Skin of body (tissue), 1 donor: ENCODE measurements at regions not wholly inside any gene's neighbourhood (a gene's known extent, or its start where the extent isn't known, plus 50 kb on each side); places are given as distances from the start of the nearest gene placed in this dataset.
A peak's percentile ranks its signal among the peaks of the same experiment; 100 is the strongest.

Source experiments
- DNase-seq: peaks from one replicate; lab custom pipeline; 2025; lab: John Stamatoyannopoulos, UW

DNA sequence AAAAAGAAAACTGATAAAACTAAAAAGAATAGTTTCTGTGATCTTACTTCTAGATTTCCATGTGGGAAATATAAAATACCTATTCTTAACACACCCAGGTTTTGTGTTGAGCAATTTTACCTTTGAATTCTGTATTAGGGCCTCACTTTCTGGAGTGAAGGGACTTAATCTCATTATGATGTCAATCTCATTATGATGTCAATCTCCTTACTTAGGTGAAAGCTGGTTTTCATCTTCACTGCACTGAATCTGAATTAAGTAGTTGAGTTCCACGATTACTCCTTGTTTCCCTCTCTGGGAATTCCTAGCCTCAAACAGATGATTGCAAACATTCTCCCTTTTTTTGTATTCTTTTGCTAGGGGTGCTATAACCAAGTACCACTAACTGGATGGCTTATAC lies 1367.2 kb downstream of the EFNB2 start:
- DNase-seq, result no peak

DNA sequence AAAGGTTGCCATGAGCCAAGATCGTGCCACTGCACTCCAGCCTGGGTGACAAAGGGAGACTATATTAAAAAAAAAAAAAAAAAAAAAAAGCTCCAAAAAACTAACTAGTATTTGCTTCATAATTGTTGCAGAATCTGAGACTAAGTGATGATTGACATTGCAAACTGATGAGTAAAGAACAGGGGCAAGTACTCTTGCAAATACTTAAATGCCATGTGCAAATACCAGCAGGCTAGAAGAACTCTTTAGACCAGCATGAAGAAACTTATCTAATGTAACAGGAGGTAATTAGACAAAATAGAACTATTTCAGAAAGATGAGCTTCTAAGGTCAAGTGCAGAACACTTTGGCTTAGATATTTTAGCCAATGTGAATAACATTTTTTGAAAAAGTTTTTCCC lies 1368.1 kb downstream of the EFNB2 start:
- no peak for DNase-seq

DNA sequence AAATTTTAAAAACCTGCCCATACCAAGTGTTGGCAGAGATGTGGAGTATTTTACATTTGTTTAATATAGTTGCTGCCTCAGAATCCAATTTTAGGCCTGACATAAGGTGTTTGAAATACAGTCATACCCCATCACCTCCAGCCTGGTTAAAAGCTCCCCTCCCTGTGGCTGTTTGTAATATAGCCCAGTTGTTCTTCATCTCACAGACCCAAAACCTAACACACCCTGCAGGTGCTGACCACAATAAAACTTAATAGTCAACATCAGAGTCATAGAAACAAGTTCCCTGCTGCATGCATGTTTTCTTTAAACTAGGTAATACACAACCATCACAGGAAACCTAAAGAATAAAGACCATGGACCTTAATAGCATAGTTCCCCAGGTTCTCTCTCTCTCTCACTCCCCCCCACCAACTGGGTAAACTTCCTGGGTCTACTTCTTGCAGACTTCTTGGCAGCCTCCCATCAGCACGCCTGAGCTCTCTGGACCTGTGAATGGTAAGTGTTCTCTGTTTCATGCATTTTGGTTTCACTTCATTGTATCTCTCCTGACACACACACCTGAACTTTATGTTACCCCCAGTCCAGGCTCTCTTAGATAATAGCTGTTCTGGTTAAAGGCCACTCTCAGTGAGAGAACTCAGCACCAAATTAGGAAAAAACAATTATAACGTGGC lies 1369.9 kb downstream of the EFNB2 start:
- no peak for DNase-seq

DNA sequence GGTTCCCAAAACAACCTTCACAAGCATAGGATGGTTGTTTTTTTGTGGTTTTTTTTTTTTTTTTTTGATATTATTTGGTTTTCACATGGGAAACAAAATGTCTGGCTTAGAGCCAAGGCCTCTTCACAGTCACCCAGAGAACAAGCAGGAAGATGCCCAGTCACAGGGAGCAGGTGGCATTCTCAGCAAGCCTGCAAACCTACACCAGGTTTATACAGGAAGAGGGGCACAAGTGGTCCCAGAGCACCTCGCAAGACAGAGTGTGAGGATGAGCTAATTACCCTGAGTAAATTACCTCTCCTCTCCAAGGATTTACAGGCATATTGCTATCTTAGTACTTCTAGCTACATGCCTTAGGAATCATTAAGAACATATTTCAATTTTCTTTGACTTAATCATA lies 1375.6 kb downstream of the EFNB2 start:
- DNase-seq, result no peak

DNA sequence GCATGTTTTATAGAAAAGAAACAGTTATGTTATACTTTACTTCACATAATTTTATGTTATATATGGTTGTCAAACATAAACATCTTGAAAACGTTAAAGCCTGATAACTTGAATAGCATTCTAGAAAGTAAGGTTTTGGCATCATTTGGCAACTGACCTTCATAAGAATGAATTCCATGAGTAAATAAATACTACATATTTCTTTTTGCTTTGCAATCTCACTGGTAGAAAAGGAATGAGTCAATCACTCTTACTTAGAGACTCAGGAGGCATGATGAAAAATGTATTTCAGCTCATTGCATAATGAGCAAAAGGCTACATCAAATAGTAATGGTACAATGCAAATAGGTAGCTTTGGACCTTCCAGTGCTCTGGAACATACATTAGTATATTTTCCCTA lies 1381.9 kb downstream of the EFNB2 start:
- DNase-seq, result no peak

DNA sequence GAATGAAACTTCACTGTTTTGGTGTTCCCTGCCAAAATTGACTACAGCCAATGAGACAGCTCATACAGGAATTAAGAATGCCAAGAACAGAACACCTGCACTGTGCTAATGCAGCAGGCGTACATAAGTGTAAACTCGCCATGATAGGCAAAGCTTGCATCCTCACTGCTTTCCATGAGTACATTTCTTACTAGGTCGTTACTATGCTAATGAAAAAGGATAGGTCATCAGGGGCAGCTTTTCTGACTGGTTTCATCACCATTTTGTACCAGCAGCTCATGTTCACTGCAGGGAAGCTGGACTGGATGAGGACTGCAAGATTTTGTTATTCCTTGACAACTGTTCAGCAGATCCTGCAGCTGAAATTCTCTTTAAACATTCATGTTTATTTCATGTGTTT lies 1383.8 kb downstream of the EFNB2 start:
- no peak for DNase-seq

DNA sequence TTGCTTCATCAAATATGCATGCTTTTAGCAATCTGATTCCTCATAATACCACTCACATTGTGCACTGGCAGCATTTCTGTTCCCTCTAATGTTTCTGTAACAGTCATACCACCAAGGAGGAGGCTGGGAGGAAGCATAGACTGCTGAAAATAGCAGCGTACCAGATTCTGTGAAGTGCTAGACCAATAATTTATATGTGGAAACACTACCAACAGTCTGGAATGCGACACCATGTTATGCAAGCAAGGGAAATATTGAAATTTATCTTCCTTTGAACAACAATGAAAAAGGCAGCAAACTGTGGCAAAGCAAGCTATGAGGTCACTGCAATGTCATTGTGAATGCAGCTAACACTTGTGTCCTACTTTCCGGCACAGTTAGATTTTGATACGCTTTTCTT lies 1388.0 kb downstream of the EFNB2 start:
- DNase-seq, result no peak

DNA sequence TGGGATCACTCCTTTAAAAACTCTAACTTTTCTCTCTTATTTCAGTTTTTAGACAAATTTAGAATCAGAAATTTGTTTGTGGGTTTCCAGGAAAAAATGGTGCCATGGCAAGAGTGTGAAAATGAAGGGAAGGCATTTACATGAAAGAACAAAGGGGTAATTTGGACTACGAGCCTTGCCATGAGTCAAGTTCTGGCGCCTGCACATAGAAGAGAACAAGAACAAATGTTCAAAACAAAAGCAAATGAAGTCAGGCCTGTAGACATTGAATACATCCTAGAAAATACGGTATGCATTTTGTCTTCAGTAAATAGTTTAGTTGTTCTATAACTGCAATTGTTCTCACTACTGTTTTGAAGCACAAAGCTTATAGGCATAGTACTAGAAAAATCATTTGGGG lies 1390.5 kb downstream of the EFNB2 start:
- DNase-seq, result no peak

DNA sequence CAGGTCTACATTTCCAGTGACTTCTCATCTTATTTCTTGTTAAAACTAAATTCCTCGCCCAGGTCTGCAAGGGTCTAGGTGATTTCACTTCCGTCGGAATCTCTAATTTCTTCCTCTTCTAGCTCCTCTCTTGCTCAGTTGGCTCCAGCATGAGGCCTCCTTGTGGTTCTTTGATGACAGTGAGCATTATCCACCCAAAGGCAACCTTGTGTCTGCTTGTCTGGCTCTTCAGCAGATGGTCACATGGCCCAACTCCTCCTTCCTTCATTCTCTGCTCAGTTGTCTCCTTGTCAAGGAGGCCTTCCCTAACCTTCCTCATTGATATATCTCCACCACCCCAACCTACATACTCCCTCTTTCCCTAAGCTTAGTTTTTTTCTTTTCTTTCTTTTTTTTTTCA lies 1391.4 kb downstream of the EFNB2 start:
- DNase-seq, result no peak

DNA sequence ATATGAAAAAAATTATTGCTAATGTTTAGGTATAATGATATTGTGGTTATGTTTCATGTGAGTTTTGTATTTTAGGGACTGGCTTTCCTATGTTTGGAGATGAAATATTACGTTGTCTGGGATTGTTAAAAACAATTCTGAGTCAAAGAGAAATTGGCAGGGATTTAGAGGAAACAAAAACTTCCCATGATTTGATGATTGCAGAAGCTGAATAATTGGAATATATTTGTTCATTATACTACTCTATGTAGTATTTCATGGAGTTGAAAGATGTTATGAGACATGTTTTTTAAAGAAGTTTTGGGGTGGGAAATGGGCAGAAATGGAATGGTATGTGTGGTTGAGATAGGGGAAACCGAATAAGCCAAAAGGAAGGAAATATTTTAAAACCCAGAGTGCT lies 1392.9 kb downstream of the EFNB2 start:
- DNase-seq, result no peak

DNA sequence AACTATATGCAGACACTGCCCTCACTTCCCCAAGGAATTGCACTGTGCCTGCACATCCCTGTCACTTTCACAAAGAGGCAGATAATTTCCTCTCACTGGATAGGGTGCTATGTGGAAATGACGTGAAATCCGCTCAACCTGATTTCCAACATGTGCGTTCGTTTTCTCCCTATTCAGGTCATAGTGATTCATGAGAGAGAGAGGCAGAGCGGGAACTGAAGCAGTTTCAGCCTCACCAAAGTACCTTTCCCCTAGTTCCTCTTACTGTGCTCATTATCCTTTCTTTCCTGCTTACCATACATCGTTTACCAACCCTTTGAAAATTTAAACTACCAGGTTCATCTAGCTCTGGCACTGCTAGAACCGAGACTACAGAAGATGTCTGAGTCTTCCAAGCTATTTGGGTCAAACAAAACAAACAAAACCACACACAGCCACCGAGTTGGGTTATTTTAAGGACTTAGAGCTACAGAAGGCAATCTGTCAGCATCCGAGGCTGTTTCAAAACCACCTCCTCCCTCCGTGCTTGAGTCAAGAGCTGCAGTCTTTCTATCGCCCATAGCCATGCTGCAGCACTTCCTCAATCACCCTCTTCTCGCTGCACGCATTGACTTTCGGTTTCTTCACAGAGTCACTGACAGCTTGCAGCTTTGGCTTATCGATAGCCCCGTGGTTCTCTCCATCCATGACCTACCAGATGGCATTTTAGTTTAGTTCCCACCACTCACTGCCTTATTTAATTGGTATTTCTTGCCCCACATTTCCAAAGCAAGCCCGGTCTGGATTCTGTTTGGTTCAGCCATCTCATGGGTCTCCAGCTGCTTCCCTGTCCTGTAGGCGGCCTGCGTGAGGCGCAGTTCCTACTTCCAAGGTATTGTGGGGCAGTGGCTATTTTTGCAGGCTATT lies 1395.8 kb downstream of the EFNB2 start:
- no peak for DNase-seq

DNA sequence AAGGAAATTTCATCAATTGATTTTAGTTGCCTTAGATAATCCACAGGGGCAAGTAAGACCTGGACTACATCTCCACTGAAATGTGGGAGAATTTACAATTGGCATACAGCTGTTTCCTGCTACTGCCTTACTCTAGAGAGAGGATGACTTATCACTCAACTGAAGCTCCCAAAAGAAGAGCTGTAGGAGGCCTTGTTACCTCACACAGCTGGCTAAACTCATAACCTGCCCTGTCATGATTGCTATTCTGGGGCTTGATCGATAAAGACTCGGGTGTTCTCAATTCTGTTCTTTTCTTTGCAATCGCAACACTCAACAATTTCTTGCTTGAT lies 1396.4 kb downstream of the EFNB2 start:
- no peak for DNase-seq

DNA sequence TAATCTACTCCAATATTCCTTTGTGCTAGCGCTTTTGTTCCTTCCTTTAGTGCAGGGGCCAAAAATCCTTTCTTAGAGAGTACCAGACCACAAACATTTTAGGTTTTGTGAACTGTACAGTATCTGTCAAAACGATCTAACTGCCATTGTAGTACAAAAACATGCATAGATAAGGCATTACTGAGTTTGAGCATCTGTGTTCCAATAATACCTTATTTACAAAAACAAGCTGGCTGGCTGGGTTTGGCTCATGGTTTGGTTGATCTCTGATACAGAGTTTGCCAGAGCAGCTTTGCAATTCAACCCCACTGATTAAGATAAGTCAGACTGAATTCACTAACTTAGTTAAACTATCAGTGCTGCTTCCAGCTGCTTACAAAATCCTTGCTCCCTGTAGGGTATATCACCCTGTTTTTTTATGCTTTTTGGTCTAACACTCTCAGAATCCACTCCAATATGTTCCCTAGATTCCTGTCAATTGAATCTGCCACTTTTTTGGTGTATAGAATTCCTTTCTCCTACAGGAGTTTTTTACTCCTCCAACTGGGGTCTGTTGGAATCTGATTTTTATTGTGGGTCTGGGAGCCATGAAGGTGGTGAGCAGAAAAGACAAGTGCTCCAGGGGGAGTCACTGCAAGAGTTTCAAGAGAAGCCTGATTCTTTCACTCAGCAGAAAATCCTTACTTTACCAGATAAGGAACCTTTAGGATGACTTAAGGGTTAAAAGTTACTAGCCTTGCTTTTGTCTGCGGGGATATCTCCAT lies 1399.4 kb downstream of the EFNB2 start:
- no peak for DNase-seq

DNA sequence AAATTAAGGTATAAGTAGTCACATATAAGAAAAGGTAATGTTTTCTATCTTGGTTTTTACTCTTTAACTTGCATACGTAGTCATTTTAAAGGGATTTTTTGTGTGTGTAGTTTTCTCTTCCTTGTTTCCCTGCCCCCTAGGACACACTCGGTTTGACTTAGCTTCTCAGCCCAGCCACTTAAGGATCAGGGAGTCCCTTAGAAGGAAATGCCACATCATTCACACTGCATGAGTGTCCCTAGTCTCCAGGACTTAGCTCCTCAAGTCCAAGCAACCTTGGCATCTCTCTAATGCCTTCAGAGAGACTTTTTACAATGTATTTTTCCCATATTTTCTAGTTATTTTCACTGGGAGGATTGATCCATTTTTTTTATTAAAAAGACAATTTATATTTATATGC lies 1407.7 kb downstream of the EFNB2 start:
- no peak for DNase-seq

DNA sequence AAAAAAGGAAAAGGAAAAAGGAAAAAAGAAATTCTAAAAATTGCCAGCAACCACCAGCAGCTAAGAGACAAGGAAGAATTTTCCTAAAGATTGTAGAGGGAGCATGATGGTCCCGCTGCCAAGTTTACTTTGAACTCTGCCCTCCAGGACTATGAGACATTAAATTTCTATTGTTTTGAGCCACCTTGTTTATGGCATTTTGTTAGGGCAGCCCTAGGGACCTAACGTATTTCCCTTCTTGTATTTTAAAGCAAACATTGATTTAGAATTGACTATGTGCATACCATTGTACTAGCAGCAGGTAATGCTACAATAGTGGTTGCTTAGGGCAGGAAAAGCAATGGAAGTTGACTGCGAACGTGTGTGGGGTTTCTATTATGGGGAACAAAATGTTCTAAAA lies 1414.2 kb downstream of the EFNB2 start:
- DNase-seq, result no peak

DNA sequence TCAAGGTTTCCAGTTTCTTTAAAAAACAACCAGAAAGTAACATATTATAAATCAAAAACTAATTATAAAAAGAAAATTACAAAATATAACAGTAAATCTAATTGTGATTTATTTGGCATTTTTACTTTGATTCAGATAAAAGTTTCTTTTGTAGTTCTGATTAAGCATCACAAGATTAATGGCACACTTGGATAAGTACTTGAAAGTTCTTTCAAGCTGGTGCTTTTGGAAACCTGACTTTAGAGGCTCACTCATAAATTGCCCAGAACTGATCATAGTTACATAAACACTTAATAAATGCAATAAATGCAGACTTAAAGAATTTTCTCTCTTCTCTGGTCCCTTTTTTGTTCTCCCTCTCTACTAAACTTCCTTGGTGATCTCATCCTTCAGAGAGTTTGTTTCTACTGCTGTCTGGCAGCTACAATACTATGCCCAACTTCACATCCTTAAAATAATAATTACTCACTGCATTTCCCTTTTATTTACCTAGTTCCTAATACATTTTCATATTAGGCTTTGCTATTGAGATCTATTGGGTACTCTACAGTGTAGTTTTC lies 1417.0 kb downstream of the EFNB2 start:
- no peak for DNase-seq

DNA sequence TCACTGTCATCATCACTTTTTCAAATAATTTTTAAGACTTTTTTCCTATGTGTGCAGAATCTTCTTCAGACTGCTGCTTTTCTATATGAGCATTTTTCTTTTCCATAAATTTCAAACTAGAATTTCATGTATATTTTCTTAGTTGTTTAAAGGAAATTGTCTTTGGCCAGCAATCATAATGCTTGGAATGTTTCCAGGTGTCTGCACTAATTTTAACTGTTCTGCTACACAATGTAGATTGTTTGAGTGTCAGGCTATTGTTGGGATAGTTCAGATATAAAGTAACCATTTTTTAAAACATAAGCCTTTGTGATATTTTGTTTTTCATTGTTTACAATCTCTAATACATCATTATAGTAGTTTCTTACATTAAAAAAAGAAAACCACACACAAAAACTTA lies 1418.5 kb downstream of the EFNB2 start:
- DNase-seq, result no peak

DNA sequence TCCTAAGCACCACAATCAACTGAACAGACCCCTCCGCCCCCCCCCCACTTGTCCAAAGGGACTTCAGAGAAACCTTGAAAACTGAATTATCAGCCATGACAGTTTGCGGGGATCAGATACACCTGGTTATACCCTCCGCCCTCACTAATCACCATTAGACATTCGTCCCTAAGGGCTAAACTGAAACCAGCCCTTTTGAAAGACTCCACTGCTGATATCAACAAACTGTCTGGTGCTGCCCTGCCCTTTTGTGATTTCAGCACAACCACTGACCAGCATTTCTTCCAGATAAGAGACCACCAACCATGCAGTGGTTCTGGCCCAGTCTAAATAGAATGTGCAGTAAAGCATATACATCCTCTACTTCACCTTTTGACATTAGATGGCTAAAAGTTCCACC lies 1422.9 kb downstream of the EFNB2 start:
- no peak for DNase-seq

DNA sequence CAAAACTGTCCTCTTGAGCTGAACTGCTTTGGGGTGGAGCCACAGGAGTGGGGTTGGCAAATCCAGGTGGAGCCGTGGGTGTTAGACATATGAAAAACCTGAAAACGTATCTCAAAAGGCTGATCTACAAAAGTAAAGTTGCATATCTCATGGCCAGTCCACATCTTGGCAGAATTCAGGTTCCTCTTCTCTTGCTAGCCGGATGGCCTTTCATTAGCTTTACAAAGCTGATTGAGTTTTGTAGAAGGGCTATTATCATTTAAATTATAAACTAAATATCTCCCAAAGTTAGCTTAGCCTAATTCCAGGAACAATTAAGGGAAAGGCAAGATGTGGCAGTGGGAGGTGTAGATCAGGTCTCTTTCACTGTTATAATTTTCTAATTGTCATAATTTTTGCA lies 1427.7 kb downstream of the EFNB2 start:
- DNase-seq, result no peak

DNA sequence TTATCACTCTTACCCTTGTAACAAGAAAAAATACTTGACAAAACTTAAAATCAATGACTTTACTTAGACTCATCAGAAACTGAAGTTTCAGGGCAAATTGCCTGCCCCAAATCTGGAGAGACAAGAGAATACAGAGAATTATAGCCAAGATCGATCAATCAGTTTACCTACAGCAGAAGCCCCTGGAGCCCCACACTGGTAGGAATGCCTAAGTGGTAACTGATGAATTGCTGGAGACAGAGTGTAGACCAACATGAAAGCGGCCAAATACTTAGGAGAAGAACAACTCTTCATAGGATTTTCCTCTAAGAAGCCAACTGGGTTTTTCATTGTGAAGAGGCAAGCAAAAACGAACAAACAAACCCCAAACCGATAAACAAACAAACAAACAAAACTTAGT lies 1430.0 kb downstream of the EFNB2 start:
- DNase-seq, result no peak

DNA sequence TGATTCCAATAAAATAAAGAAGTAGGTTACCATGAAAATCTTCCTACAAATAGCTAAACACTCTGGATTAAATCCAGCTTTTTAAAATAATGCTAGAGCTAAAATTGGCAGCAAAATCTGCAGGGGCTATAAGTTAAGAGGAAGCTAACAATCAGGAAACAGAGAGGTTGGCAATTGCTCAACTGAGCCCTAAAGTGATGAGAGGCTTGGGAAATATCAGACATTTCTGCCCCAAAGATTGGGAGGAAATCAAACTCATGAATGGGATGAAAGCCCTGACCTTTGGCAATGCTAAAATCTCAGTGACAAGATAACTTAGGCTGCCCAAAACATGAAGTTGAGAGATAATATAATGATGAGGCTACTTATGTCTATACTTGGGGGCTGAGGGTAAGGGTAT lies 1437.9 kb downstream of the EFNB2 start:
- DNase-seq, result peak; percentile 15
